NCI-H1436 treated with DMSO at 0.1 percent for 48 hours (cell line): ENCODE measurements at regions not wholly inside any gene's neighbourhood (a gene's known extent, or its start where the extent isn't known, plus 50 kb on each side); places are given as distances from the start of the nearest gene placed in this dataset.
"Not testable (repeated sequence)": the region's sequence is repeated elsewhere in the genome, so short reads cannot be mapped to it uniquely, and the experiment has no call there.

Source experiments
- DNase-seq: peaks from one replicate; lab custom pipeline; 2025; lab: John Stamatoyannopoulos, UW

GRCh38 chr9:39567396-39567795 lies 211.9 kb downstream of the SPATA31A1 start:
- DNase-seq = not testable (repeated sequence)

- DNase-seq = not testable (repeated sequence)
Observed at GRCh38 chr9:39568900-39569299, 213.4 kb downstream of the SPATA31A1 start.

GRCh38 chr9:39573024-39574022 lies 217.9 kb downstream of the SPATA31A1 start:
- DNase-seq = not testable (repeated sequence)

DNA sequence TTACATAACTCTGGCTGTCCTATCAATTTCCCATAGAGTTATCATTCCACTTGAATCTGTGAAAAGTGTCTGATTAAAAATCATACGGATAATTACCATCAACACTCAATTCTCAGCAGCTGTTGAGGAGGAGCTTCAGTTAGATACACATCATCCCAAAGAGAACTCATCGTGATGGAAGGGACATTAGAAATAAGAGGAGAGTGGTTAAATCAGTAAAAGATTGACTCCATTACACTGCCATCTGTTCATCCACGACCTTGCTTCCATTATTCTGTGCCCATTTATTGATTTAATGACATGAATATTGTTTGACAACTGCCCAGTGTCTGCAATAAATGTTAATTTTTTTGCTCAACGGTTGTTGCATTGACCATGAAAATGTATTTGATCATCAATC lies 223.5 kb downstream of the SPATA31A1 start:
- not testable (repeated sequence) for DNase-seq

GRCh38 chr9:39581296-39581695 lies 225.8 kb downstream of the SPATA31A1 start:
- not testable (repeated sequence) for DNase-seq

GRCh38 chr9:39582677-39583412 lies 227.4 kb downstream of the SPATA31A1 start:
- DNase-seq = not testable (repeated sequence)

- DNase-seq = not testable (repeated sequence)
Observed at GRCh38 chr9:39583413-39583747, 227.9 kb downstream of the SPATA31A1 start.

DNA sequence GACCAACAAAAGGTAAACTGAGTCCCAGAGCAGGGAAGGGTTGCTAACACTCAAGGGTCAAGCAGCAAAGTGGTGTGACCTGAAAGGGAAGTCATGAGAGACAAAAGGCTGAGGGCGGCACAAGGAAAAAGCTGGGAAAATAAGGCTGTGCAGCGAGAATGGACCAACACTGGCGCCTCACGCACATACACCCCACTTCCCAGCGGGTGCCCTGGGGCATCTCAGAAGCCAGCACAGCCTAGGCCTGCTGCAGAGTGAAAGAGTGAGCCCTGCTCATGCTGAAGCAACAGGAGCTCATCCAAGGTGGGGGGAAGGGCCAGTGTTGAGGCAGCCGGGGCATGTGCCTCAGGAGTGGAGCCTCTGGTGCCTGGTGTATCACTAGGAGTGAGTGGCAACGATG lies 229.8 kb downstream of the SPATA31A1 start:
- not testable (repeated sequence) for DNase-seq

DNA sequence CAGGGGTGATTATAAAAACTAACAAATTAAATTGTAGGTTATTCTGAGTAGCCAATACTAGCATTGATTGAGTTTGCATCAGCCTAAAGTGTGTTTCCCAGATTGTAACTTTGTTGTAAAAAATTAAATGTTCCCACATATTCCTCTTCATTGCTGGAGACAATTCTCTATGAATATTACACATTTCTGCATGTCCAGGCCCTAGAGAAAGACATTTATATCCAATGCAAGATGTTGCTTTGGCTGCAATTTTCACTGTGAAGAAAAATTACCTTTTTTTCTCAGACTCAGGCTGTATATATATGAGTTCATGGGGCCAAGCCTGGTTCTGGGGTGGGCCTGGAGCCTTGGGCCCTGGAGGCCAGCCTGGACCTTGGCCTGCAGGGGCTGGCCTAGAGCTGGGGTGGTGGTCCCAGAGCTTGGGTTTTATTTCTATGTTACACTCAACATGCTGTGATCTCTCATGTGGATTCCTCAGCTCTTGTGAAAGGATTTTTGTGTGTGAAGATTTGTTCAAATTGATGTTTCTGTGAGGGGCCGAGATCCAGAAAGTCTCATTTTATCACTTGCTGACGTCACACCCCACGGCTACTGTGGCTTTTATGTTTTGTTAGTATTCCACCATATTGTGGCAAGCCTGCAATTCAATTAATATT lies 232.5 kb downstream of the SPATA31A1 start:
- no peak for DNase-seq

GRCh38 chr9:39588500-39589137 lies 233.2 kb downstream of the SPATA31A1 start:
- DNase-seq = no peak

- DNase-seq = not testable (repeated sequence)
Observed at GRCh38 chr9:39604089-39604488, 248.6 kb downstream of the SPATA31A1 start.

DNA sequence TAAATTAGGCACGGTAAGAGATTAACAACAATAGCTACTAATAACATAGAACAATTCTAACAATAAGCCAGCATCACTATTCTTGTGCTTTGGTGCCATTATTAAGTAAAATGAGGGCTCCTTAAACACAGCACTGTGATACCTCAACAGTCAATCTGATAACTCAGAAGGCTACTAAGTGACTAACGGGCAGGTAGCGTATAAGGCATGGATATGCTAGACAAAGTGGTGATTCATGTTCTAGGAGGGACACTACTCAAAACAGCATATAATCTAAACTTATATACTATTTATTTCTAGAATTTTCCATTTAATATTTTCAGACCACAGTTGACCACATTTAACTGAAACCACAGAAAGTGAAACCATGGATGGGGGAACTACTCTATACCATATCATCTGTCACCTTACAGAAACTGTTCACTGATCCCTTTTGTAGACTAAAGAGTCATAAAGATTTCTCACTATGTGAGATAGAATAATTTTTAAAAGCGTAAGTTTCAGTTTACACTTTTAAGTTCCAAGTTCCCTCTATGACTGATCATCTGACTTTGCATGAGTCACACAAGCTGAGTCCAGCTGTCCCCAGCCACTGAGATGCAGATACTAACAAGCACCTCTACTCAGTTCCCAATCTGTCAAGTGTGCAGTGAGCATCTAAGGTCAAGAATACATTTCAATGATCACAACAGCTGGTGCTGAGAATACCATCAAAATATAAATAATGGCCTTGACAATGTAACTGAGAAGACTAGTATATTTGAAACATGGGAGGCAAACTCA lies 256.2 kb downstream of the SPATA31A1 start:
- not testable (repeated sequence) for DNase-seq

DNA sequence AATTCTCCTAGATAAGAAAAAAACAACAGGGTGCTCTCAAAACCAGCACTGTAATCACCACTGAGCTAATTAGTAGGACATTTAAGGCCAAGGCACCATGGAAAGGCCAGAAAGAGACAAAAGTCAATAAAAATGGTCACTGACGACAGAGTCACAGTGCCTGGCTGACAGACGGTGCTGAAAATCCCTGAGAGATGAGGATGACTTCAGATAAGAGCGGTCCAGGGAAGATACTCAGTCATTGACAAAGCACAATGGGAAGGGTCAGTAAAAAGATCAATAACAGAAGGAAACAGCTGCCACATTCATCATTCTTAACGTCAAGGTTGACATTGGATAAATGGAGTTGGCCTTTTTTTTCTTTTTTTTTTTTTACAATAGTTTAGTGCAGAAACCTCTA lies 261.0 kb downstream of the SPATA31A1 start:
- not testable (repeated sequence) for DNase-seq

- DNase-seq = not testable (repeated sequence)
Observed at GRCh38 chr9:39624048-39624447, 268.6 kb downstream of the SPATA31A1 start.

DNA sequence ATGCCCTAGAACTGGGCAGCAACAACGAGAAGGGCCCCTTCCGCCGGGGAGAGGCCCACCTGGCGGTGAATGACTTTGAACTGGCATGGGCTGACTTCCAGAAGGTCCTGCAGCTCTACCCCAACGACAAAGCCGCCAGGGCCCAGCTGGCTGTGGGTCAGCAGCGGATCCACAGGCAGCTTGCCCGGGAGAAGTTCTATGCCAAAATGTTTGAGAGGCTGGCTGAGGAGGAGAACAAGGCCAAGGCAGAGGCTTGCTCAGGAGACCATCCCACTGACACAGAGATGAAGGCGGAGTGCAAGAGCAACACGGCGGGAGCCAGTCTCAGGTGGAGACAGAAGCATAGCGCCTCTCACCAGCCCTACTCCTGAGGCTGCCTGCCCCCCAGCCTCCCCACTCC lies 276.6 kb downstream of the SPATA31A1 start:
- DNase-seq = not testable (repeated sequence)

GRCh38 chr9:39649029-39649428 lies 293.6 kb downstream of the SPATA31A1 start:
- not testable (repeated sequence) for DNase-seq

DNA sequence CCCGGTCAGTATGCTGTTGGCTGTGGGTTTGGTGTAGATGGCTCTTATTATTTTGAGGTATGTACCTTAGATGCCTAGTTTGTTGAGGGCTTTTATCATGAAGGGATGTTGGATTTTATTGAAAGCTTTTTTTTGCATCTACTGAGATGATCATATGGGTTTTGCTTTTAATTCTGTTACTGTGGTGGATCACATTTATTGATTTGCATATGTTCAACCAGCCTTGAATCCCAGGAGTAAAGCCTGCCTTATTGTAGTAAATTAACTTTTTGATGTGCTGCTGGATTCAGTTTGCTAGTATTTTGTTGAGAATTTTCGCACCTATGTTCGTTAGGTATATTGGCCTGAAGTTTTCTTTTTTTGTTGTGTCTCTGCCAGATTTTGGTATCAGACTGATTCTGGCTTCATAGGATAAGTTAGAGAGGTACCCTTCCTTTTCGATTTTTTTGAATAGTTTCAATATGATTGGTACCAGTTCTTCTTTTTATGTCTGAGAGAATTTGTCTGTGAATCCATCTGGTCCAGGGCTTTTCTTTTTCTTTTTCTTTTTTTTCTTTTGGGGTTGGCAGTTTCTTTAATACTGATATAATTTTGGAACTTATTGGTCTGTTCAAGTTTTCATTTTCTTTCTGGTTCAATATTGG lies 301.6 kb downstream of the SPATA31A1 start:
- DNase-seq = not testable (repeated sequence)

DNA sequence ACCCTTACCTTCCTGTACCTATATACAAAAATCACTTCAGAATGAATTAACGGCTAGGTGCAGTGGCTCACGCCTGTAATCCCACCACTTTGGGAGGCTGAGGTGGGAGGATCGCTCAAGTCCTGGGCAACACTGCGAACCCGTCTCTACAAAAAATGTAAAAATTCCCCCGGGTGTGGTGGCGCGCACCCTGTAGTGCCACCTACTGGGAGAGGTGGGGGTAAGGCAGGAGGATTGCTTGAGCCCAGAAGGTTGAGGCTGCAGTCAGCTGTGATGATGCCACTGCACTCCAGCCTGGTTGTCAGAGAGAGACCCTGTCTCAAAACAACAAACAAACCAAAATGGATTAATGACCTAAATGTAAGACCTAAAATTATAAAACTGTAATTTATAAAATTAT lies 307.6 kb downstream of the SPATA31A1 start:
- not testable (repeated sequence) for DNase-seq

GRCh38 chr9:39663713-39664112 lies 308.2 kb downstream of the SPATA31A1 start:
- DNase-seq = not testable (repeated sequence)

- DNase-seq = not testable (repeated sequence)
Observed at GRCh38 chr9:39665020-39665419, 309.6 kb downstream of the SPATA31A1 start.
